Muscle of leg (tissue), 3 donors: ENCODE measurements at regions not wholly inside any gene's neighbourhood (a gene's known extent, or its start where the extent isn't known, plus 50 kb on each side); places are given as distances from the start of the nearest gene placed in this dataset.
A peak's percentile ranks its signal among the peaks of the same experiment; 100 is the strongest.

ENCODE experiments used
- DNase-seq: peaks from one replicate; pipeline ENCODE4 v3.0.0; 2013
- H3K27ac ChIP-seq: one replicate; pipeline ENCODE4 v1.5.1; 2013; ENCODE audit warnings: mild to moderate bottlenecking, low read length, control low read depth
- H3K27me3 ChIP-seq: one replicate; pipeline ENCODE4 v1.6.1; 2013; ENCODE audit warnings: low read length; ENCODE audit not compliant: control insufficient read depth, insufficient read depth
- H3K36me3 ChIP-seq: one replicate; pipeline ENCODE4 v1.6.1; 2013; ENCODE audit warnings: low read length; ENCODE audit not compliant: control insufficient read depth, insufficient read depth
- H3K4me1 ChIP-seq: one replicate; pipeline ENCODE4 v1.6.1; 2013; ENCODE audit warnings: low read length; ENCODE audit not compliant: control insufficient read depth, insufficient read depth
- H3K4me3 ChIP-seq: one replicate; pipeline ENCODE4 v1.5.1; 2013; ENCODE audit warnings: low read length, control low read depth
- H3K9me3 ChIP-seq: replicated peaks from 2 replicates; pipeline ENCODE4 v1.6.1; 2013; ENCODE audit warnings: low read depth, low read length; ENCODE audit not compliant: control insufficient read depth
- WGBS: methylation state at CpG from one replicate; pipeline ENCODE4 v1.1.5; 2013; ENCODE audit warnings: missing lambda C conversion rate; ENCODE audit not compliant: insufficient coverage; 5-methylcytosine and 5-hydroxymethylcytosine counted together

DNA sequence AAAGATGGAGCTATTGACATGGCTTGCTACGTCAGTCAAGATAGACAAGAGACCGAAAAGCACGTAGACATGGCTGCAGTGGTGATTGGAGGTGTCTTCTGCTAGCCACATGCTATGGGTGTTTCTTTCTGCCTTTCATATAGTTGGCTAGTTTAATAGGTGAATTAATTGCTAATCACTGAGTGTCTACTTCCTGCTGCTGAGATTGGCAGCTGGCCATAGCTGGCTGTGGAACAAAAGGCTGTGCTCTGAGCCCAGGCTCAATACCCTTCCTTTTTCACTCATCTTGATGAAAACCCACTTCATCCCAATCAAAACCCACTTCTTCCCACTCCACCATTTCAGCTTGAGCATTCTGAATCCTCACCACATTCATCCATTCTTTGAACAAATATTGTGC lies 221.4 kb upstream of the MAF start:
- no peak for DNase-seq
- Histone ChIP-seq H3K36me3 (no peaks in the 10 kb centered on the region), H3K27me3 (no peaks in the 10 kb centered on the region), H3K9me3 (no peaks in the 10 kb centered on the region), H3K4me3 (no peak overlapping the region), H3K4me1 (peaks cover 5% of the 10 kb centered on the region), H3K27ac (no peak overlapping the region)
- WGBS: 88% methylated on average over 3 of the region's 3 CpGs

DNA sequence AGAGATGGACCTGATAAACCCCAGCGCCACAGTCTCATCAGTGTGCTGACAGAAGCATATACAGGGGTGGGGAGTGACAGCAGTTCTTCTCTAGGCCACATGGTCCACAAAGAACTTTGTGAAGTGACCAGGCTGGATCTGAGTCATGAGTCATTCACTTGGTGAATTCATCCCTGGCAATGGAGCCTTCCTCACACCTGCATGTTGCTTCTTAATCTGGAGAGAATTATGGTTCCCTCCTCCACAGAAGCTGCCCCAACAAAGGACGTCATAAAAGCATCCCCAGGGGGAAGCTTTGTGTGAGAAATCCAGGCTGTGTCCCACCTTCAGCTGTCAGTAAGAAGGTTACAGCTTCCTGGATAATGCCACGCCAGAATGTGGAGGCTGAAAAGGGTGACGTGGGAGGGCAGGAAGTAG lies 215.6 kb upstream of the MAF start:
- Histone ChIP-seq H3K27me3 (no peaks in the 10 kb centered on the region), H3K36me3 (no peaks in the 10 kb centered on the region), H3K9me3 (no peaks in the 10 kb centered on the region), H3K4me1 (no peaks in the 10 kb centered on the region), H3K4me3 (no peak overlapping the region), H3K27ac (no peak overlapping the region)
- peak; percentile 31 for DNase-seq
- WGBS: 63% methylated on average over 2 of the region's 4 CpGs

DNA sequence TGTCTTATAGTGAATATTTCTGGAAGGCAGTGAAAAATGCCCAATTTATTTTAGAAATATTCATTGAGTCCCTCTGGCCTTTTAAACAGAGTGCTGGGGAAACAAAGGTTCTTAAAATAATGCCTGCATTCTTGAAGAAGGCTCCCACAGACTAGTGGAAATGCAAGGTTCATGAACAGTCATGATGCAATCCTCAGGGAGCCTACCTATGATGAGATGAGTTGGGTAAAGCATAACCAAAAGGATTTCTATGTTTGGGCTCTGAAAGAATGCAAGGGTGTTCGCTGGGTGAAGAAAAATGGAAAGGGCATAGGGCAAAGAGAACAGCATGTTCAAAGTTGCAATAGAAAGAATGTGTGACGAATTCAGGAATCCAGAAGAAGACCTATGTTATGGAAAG lies 214.5 kb upstream of the MAF start:
- DNase-seq: no peak
- WGBS: 89% methylated on average over 2 of the region's 2 CpGs
- H3K9me3 ChIP-seq: no peaks in the 10 kb centered on the region
- H3K4me3 ChIP-seq: no peak overlapping the region
- no peaks in the 10 kb centered on the region for H3K4me1 ChIP-seq
- H3K27ac ChIP-seq: no peak overlapping the region
- no peaks in the 10 kb centered on the region for H3K36me3 ChIP-seq
- H3K27me3 ChIP-seq: no peaks in the 10 kb centered on the region

DNA sequence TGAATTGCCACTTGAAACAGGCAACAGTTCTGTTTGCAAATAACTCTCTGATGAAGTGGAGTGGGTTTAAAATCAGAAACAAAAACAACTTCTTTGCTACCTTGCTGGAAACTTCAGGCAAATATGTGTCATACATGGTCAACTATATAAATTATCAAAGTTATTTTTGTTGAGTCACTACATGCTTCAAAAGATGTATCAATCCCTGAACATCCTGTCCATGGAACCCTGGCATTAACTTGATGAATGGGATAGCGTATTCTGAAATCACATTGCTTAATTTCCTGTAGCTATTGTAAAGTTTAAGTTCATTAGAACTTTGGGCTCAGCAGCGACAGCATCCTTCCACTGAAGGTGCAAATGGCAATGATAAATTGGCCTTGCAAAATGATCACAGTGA lies 213.6 kb upstream of the MAF start:
- H3K27me3 ChIP-seq: no peaks in the 10 kb centered on the region
- no peak overlapping the region for H3K27ac ChIP-seq
- WGBS: no CpG with 5 or more reads among the region's 2 CpGs
- no peaks in the 10 kb centered on the region for H3K4me1 ChIP-seq
- no peaks in the 10 kb centered on the region for H3K9me3 ChIP-seq
- H3K4me3 ChIP-seq: no peak overlapping the region
- no peaks in the 10 kb centered on the region for H3K36me3 ChIP-seq
- DNase-seq: no peak

DNA sequence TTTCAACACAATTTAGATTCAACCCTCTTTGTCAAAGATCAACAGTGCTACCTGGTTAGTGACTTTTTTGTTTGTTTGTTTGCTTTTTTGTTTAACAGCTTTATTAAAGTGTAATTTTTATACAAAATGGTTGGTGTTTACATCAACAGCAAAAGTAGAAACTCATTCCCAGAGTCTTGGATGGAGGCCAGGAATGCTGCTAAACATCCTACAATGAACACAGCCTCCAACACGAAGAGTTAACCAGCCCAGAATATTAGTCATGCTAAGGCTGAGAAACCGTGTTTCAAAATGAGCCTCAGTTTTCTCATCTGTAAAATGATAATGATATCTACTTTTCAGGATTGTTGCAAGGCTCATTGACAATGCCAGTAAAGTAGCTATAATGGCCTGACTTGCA lies 211.0 kb upstream of the MAF start:
- no peaks in the 10 kb centered on the region for H3K36me3 ChIP-seq
- DNase-seq: no peak
- H3K4me1 ChIP-seq: no peaks in the 10 kb centered on the region
- peaks cover 4% of the 10 kb centered on the region for H3K9me3 ChIP-seq
- H3K4me3 ChIP-seq: no peak overlapping the region
- no peaks in the 10 kb centered on the region for H3K27me3 ChIP-seq
- no peak overlapping the region for H3K27ac ChIP-seq
- no CpG with 5 or more reads among the region's 2 CpGs for WGBS

DNA sequence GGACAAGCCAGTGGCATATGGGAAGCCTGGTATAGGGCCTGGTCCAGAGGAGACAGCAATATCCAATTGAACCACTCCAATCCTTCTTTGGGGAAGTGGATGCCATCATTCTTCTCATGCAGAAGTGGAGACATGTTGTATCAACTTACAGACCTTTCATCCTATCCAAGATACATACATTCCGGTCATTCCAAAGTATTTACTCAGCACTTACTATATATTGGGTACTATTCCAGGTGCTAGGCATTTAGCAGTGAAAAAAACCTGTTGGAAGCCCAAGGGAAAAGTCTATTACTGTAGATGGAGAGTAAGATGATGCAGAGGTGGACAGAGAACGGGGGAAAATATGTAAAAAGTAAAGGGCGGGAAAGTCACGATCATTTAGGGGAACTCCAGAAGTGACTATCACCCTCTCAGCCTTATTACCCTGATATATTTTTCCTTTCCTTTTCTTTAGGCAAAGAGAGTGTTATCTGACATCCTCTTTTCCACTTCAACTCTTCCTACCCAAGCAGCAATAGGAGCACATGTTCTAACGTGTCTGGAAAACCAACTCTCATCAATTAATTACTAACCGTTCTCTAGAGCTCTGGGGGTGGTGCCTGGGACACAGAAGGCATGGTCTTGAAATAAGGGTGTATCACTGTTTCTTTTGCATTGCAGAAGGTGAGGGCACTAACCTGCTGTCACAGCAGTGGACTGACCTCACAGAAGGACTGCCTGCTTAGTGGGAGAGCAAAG lies 210.1 kb upstream of the MAF start:
- DNase-seq: no peak
- WGBS: no CpG with 5 or more reads among the region's 6 CpGs
- Histone ChIP-seq H3K9me3 (peaks cover 4% of the 10 kb centered on the region), H3K36me3 (no peaks in the 10 kb centered on the region), H3K4me3 (no peak overlapping the region), H3K4me1 (peaks cover 1% of the 10 kb centered on the region), H3K27me3 (no peaks in the 10 kb centered on the region), H3K27ac (no peak overlapping the region)

DNA sequence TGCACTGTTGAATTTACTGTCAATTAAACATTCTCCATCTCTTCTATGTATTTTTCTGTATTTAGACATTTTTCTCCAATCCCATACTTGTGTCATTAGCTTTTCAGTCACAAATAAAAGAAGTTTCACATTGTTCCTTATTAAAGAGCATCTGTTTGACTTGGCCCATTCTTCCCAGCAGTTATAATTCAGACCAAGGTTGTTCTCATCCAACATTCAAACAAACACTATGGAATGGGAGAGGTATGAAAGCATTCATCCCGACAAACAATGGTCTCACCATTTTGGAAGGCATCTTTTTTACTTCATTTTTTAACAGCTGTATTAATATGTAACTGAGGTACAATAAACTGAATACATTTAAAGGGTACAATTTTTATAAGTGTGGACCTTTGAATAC lies 208.8 kb upstream of the MAF start:
- Histone ChIP-seq H3K27ac (no peak overlapping the region), H3K9me3 (peaks cover 4% of the 10 kb centered on the region), H3K27me3 (no peaks in the 10 kb centered on the region), H3K4me3 (no peak overlapping the region), H3K4me1 (peaks cover 2% of the 10 kb centered on the region), H3K36me3 (no peaks in the 10 kb centered on the region)
- no CpG with 5 or more reads among the region's 1 CpG for WGBS
- DNase-seq: no peak

DNA sequence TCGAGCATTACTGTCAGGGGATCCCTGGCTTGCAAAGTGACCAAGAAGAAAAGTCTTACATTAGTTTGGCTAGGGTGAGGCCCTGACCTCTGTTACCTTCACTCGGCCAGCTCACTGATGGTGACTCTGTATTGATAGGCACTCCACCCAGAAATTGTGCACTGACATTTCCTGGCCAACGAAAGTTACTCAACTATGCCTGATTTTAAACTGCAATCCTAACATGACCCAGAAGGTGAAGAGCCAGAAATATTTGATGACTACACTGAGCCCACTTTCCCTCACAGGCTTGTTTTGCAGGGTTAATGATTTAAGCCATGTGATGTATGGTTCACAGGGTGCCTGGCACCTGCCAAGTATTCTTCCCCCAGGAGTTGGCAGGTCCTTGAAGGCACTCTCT lies 208.2 kb upstream of the MAF start:
- Histone ChIP-seq H3K27ac (no peak overlapping the region), H3K36me3 (no peaks in the 10 kb centered on the region), H3K4me3 (no peak overlapping the region), H3K4me1 (peaks cover 2% of the 10 kb centered on the region), H3K9me3 (peaks cover 4% of the 10 kb centered on the region), H3K27me3 (no peaks in the 10 kb centered on the region)
- no peak for DNase-seq
- WGBS: 75% methylated on average over 2 of the region's 3 CpGs

DNA sequence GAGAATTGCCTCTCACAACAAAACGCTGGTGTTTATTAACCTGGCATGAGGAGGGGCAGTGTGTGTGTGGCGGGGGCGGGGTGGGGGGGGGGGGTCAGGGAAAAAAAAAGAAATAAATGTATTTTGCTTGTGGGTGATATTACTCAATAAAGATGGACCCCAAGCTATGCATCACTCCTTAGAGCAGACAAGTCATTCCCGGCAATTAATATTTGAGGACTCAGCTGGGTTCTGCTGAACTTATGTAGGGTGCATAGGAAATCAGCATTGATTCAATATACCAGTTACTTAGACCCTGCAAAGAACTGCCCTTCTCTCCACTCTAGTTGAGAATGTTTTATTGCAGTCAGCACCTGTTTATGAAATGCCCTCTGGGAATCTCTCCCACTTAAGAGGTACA lies 206.2 kb upstream of the MAF start:
- H3K4me3 ChIP-seq: no peak overlapping the region
- no peak for DNase-seq

DNA sequence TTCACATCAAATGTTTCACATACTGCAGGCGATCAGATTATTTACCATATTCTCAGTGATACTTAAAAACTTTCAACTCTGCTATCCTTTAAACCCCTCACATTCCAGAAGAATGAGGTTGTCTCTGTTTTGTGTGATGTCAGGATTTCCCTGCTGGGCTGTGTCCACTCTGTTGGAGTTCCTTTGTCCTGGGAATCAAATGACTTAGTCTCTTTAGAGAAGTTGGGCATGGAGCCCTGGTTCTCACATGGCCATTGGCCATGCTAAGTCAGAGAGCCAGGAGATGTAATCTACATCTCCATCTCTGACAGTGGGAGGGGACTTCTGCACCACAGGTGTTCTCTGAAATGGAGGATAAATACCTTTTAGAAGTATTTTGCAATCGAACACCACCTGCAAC lies 205.1 kb upstream of the MAF start:
- no peak overlapping the region for H3K27ac ChIP-seq
- H3K9me3 ChIP-seq: peaks cover 6% of the 10 kb centered on the region
- peak; percentile 61 for DNase-seq
- H3K36me3 ChIP-seq: no peaks in the 10 kb centered on the region
- H3K4me3 ChIP-seq: no peak overlapping the region
- H3K27me3 ChIP-seq: no peaks in the 10 kb centered on the region
- H3K4me1 ChIP-seq: peaks cover 2% of the 10 kb centered on the region
- no CpG with 5 or more reads among the region's 2 CpGs for WGBS

More for the DNA sequence above, 206.2 kb upstream of the MAF start:
- no peaks in the 10 kb centered on the region for H3K27me3 ChIP-seq
- H3K27ac ChIP-seq: no peak overlapping the region
- H3K36me3 ChIP-seq: no peaks in the 10 kb centered on the region
- peaks cover 4% of the 10 kb centered on the region for H3K9me3 ChIP-seq
- WGBS: no CpG with 5 or more reads among the region's 4 CpGs
- peaks cover 2% of the 10 kb centered on the region for H3K4me1 ChIP-seq

DNA sequence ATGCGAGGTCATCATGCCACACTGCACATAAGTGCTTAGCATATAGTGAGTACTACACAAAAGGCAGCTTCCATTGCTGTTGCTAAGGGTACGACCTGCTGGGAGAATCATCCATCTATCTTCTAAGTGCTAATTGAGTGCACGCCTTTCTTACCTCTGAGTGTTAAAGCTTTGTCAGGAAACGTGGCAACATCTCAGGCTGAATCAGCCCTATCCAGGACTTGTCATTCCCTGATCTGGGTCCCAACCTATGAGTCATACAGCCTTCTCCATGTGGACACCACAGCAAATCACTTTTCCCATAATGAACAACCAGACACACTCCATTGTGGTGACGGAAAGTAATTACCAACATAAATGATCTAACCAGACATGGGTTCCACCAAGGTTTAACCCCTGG lies 201.1 kb upstream of the MAF start:
- Histone ChIP-seq H3K36me3 (no peaks in the 10 kb centered on the region), H3K27me3 (no peaks in the 10 kb centered on the region), H3K4me3 (no peak overlapping the region), H3K27ac (no peak overlapping the region), H3K9me3 (peaks cover 2% of the 10 kb centered on the region), H3K4me1 (peaks cover 2% of the 10 kb centered on the region)
- WGBS: 97% methylated on average over 3 of the region's 5 CpGs
- DNase-seq: no peak
